HG03196 (cell line): ENCODE measurements at regions not wholly inside any gene's neighbourhood (a gene's known extent, or its start where the extent isn't known, plus 50 kb on each side); places are given as distances from the start of the nearest gene placed in this dataset.
A peak's percentile ranks its signal among the peaks of the same experiment; 100 is the strongest.
"Not testable (repeated sequence)": the region's sequence is repeated elsewhere in the genome, so short reads cannot be mapped to it uniquely, and the experiment has no call there.

Source experiments
- ATAC-seq: cut with Tn5 transposase; IDR thresholded peaks from one replicate; pipeline ENCODE4 v1.9.1; 2021; ENCODE audit not compliant: unreplicated experiment

DNA sequence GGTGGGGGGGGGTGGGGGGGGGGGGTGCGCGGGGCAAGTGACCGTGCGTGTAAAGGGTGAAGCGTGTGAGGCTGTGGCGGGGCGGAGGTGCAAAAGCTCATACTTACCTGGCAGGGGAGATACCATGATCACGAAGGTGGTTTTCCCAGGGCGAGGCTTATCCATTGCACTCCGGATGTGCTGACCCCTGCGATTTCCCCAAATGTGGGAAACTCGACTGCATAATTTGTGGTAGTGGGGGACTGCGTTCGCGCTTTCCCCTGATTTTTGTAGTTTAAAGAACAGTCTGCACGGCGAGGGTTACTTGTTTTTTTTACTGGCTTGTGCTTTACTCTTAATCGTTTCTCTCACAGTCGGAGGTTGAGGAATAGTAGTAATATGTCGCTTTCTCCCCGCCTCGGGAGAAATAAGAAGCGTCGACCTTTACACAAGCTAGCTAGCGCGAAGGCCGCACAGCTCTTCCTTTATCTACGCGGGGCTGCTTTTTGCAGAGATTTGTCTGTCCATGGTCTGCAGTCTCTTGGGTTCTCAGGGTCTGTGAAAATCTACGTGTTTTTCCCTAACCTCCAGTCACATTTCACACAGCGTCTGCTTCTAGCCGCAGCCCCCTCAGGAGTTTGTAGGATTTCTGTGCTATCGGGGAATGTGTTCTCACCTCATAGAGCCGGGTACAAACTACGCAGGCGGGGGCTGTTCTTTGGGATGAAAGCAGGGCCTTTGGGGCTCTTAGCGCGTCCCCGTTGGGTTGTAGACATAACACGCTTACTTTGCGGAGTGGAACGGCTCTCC is 148.1 kb upstream of the NOTCH2NLA start:
- ATAC-seq: peak; percentile 92

DNA sequence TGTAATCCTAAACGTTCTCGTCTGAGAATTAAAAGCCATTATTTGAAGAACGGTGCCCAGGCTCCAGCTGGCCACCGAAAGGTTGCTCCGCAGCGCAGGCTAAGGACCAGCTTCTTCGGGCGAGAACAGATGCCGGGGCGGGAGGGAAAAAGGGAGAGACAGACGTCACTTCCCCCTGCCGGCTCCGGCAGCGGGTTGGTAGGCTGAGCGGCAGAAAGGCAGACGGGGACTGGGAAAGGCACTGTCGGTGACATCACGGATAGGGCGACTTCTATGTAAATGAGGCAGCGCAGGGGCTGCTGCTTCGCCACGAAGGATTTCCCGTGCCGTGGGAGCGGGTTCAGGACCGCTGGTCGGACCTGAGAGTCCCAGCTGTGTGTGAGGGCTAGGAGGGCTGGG is 147.5 kb upstream of the NOTCH2NLA start:
- peak; percentile 78 for ATAC-seq

DNA sequence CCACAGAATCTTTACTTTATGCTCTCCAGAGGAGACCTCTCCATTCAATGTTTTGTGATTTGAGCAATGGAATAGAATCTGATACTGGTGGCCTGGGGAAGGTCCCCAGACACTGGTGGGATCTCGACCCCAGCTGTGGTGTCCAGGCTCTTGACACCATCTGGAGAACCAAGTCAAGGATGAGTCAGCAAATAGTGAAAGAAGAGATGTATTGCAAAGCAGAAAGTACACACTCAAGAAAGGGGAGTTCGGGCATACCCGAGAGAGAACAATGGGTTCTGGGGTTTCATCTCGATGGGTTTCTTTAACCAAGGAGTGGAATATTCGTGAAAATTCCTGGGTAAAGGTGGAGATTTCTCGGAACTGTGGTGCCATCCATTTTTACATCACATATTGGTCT is 146.3 kb upstream of the NOTCH2NLA start:
- ATAC-seq: not testable (repeated sequence)

DNA sequence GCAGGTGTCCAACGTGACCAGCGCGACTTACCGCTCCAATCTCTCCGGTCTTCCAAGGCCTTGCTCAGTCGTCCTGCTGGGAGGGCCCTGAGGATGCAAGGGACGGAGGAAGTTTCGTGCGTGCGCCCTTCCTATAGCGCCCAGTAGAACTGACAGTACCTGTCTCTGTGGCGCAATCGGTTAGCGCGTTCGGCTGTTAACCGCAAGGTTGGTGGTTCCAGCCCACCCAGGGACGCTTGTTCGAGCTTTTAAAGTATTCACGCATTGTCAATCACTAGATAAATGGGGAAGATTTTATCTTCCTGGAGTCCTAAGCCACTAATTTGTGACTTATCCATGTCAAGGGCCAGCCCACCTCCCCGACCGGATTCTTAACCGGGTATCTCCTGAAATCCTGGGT is 141.1 kb upstream of the NOTCH2NLA start:
- ATAC-seq: not testable (repeated sequence)

DNA sequence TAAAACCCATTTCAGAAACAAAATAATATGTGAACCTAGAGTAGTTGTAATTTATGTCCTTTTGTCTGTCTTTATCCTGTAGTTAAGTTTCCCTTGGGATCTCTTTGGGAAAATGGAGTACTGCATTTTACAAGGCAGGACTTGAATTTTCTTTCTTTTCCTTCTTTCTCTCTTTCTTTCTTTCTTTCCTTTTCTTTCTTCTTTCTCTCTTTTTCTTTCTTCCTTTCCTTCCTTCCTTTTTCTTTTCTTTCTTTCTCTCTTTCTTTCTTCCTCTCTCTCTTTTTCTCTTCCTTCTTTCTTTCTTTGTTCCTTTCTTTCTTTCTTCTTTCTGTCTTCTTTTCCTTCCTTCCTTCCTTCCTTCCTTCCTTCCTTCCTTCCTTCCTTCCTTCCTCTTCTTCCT is 126.6 kb upstream of the NOTCH2NLA start:
- ATAC-seq: not testable (repeated sequence)

DNA sequence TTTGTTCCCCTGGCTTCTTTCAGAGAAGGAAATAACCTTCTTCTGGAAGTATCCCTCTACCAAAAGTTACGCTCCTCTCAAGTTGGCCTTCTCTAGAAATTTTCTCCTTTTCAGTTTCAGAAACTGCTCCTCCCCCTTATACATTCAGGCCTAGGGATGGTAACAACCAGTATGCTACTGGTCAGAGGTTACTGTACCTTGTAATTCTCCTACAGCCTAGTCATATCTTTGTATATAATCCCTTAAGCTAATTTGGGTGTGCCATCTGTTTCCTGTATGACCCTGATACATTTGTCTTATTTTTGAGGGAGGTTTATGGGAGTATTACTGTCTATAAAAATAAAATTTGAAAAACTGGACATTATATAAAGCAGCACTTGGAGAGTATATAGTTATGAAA is 98.0 kb upstream of the NOTCH2NLA start:
- not testable (repeated sequence) for ATAC-seq

DNA sequence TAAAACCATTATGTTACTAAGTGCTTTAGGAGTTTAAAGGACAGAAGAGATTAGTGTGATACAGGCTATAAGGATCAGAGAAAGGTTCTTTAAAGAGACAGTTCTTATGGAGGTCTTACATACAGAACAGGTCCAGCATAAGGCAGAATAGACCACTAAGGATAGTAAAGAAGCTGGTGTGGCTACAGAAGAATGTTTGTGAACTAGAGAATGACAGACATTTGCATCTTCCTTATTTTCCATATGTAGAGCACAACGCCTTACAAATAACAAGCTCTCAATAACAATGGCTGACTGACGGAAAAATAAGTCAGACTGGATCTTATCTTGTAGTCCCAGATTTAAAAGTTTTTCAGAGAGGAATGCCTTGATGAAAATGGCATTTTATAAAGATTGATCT is 95.6 kb upstream of the NOTCH2NLA start:
- not testable (repeated sequence) for ATAC-seq

DNA sequence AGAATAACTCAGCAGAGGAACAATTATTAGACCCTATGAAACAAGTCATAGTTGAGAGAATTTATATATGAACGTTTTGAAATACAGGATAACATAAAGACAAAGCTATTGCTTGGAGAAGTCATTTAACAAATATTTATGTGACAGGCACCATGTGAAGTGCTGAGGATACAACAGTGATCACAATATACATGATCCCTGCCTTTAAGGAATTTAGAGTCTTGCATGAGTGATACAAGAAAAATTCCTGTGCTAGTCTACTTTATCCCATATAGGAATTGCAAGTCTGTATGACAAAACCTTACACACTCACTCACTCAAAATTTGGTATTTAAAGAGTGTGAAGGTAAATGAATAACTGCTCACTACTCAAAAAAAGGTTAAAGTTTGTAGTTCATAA is 94.5 kb upstream of the NOTCH2NLA start:
- ATAC-seq: not testable (repeated sequence)

DNA sequence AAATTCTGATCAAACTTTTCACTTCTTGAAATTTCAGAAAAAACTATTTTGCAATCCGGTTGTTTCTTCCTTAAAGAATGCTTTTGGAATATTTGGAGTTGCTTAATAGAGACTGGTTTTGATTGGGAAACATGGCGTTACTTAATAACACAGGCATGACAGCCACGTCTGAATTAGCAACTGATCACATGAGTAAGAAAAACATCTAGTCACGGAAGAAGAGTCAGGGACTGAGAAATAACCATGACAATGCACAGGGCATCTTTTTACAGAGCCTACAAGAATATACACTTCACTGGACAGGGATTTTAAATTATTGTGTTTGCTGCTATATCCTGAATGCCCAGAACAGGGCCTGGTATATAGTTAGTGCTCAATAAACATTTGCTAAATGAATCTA is 94.1 kb upstream of the NOTCH2NLA start:
- ATAC-seq: not testable (repeated sequence)

DNA sequence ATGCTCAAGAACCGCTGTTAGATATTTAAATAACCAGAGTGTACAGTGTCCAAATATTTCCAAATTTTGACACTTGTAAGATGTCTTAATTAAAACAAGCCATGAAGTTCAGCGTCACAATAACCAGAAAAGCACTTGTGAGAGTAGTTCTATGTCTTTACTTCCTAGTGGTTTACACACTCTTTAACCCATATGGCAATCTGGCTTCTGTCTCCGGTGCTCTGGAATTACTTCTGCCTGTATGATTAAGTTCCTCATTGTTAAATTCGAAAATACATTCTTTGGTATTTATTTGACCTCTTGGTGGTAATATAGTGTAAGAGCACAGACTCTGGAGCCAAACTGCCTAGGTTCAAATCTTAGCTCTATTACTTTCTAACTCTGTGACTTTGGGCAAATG is 89.9 kb upstream of the NOTCH2NLA start:
- not testable (repeated sequence) for ATAC-seq

DNA sequence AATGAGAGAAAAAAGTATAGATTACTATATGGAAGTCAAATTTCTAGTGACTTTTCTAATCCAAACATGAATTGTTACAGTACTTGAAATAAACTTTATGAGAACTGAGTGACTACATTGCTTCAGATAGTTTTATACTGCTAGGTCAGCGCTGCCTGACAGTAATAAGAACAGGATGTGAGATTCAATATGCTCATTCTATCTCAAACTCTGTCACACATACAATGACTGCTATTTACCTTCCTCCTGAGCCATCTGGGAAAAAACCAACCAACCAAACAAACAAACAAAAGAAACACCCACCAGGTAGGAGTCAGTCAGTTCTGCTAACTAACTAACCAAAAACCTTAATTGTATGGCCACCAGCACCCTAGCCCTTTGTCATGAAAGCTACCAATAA is 89.0 kb upstream of the NOTCH2NLA start:
- not testable (repeated sequence) for ATAC-seq

DNA sequence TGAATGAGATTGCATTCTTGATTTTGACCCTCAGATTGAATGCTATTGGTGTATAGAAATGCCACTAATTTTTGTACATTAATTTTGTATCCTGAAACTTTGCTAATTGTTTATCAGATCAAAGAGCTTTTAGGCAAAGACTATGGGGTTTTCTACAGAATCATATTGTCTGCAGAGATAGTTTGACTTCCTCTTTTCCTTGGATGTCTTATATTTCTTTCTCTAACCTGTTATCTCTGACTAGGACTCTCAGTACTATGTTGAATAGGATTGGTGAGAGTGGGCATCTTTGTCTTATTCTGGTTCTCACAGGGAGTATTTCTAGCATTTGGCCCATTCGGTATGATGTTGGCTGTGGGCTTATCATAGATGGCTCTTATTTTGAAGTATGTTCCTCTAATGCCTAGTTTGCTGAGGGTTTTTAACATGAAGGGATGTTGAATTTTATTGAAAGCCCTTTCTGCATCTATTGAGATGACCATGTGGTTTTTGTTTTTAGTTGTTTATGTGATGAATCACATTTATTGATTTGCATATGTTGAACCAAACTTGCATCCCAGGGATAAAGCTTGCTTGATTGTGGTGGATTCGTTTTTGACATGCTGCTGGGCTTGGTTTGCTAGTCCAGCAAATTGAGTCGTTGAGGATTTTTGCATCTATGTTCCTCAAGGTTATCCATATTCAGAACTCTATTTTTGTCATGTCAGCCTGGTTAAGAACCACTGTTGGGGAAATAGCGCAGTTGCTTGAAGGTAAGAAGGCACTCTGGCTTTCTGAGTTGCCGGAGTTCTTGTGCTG is 85.8 kb upstream of the NOTCH2NLA start:
- not testable (repeated sequence) for ATAC-seq

DNA sequence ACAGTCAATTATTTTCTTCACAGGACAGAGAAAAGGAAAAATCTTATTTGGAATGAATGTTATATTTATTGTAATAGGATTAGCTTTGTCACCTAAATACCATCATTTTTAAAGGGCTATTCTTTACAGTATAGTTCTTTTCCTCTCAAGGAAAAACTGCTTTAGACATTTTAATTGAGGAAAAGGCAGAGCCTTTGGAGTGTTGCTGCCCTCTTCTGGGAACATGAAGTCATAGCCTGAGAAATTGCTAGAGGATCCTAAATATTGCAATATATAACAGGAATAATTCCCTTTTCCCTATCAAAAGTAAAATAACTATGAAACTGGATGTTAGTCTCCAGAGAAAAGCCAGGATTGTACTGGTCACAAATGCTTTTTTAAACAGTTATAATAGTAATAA is 81.8 kb upstream of the NOTCH2NLA start:
- not testable (repeated sequence) for ATAC-seq

DNA sequence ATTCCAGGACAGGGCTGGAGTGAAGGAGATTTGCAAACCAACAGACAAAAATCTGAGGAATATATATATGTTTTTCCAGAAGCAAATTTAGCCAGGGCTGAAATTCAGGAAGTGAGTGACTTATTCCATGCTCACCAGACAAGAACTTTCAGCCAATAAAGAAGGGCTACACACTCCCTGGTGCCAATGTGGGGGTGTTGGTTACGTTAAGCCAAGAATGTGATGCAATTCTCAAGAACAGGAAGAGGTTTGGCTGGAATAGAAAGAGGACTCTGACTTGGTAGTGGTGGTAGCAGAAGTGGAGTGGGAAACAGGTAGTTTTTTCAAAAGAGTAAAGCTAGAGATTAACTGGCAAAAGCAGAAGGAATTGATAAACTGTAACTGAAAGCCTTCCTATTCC is 80.6 kb upstream of the NOTCH2NLA start:
- not testable (repeated sequence) for ATAC-seq

DNA sequence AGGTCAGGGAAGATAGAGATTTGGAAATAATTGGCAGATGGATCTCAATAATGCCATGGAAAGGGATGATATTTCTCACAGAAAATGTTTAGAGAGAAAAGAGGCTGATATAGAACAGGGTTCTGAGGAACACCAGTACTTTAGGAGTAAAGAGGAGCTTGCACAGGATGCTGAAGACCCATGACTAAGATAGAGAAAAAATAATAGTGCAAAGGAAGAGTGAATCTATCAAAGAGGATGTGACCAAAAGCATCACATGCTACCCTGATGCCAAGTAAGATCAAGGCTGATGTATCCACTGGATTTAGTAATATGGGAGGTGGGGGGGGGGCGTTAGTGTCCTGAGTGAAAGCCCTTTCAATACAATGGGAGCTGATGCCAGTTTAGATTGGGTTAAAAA is 80.1 kb upstream of the NOTCH2NLA start:
- ATAC-seq: not testable (repeated sequence)

DNA sequence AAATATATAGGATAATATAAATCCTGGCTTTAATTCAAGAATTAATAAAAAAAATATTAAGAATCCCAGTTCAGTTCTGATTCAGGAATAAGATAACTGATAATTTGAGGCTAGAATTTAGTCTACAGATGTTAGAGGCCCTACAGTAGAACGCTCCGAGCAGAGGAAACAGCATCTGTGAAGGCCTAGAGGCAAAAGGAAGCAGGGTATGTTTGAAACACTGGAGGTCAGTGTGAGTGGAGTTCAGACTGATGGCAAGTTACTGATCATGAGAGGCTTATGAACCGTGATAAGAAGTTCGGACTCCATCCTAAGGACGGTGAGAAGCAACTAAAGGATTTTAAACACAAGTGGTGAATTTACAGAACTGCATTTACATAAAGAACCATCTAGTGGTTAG is 79.3 kb upstream of the NOTCH2NLA start:
- not testable (repeated sequence) for ATAC-seq

DNA sequence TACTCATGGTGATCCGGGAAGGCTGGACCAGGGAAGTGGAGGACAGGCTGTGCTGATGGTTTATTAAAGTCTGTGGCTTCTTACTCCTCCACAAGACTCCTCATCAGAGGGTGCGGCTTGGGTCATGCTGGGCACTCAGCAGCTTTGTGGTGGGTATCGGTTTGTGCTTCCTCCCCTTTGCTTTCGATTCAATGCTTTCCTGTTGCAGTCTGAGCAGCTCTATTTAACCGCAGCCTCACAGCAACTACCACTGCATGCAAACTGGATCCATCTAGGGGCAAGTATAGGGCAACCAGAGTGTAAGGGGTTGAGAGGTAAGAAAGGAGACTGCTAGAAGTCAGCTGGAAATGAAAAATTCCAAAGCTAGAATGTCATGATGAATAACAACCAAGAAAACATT is 78.8 kb upstream of the NOTCH2NLA start:
- ATAC-seq: peak; percentile 94

DNA sequence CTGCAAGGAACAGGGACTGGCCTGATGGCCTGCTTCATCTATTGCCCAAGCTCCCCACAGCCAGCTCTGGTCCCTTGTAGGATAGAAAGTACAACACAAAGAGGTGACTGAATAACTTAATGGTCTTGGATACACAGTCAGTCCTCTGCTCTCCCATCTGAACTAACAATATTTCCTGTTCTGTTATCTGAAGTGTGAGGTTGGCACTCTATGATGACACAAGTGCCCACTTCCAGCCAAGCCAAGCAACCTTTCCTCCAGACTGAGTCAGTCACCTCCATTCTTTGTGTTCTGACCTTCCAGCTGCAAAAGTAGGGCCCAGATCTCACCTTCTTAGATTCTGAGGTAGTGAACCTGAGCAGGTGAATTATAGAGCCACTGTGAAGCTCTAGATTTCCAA is 77.8 kb upstream of the NOTCH2NLA start:
- not testable (repeated sequence) for ATAC-seq

DNA sequence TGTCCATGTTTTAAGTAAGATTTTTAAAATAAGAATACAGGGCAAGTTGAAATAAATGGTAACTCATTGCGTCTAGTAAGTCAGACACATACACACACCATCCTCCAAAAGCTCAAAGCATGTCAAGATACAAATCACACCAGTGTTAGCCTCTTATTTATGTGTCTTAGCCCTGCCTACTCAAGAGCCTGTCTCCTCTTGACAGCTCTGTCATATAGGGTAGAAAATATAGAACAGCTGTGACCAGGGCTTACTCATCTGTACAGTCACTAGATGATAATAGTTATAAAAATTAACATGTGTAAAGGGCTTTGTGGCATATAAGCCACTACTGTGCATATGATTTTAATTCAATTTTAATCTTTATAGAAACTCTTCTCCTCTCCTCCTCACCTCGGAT is 76.6 kb upstream of the NOTCH2NLA start:
- not testable (repeated sequence) for ATAC-seq

DNA sequence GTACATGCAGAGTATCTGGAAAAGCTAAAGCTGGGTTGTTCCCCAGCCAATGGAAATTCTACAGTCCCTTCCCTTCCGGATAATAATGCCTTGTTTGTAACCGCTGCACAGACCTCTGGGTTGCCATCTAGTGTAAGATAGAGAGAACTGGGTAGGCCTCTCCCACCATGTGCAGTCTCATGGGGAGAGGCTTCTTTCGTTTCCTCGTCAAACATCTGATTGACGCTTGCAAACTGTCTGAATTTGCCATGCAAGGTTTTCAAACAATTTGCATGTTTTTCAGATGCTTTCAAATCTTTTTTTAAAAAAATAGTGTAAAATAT is 69.7 kb upstream of the NOTCH2NLA start:
- ATAC-seq: peak; percentile 87

DNA sequence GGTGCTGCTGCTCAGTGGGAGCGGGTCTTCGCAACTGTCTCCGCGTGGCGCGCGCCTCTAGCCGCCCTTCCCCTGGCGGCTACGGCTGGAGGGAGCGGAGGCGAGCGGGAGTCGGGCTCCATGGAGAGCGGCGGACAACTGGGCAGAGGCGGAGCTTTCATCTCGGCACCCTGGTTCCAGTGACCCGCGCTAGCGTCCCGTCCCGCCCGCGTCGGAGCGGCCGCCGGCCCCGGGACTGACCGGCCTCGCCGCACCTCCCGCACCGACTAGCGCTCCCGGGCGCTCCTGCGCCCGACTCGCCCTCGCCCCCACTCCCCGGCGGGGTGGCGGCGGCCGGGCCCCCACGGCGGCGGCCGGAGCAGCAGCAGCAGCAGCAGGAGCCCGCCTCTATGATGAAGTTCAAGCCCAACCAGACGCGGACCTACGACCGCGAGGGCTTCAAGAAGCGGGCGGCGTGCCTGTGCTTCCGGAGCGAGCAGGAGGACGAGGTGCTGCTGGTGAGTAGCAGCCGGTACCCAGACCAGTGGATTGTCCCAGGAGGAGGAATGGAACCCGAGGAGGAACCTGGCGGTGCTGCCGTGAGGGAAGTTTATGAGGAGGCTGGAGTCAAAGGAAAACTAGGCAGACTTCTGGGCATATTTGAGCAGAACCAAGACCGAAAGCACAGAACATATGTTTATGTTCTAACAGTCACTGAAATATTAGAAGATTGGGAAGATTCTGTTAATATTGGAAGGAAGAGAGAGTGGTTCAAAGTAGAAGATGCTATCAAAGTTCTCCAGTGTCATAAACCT is 69.2 kb upstream of the NOTCH2NLA start:
- peak; percentile 46 for ATAC-seq
